NCI-H2227 (cell line): ENCODE measurements at regions not wholly inside any gene's neighbourhood (a gene's known extent, or its start where the extent isn't known, plus 50 kb on each side); places are given as distances from the start of the nearest gene placed in this dataset.
"Not testable (repeated sequence)": the region's sequence is repeated elsewhere in the genome, so short reads cannot be mapped to it uniquely, and the experiment has no call there.

Source experiments
- DNase-seq: peaks from one replicate; lab custom pipeline; 2025; ENCODE audit not compliant: unreplicated experiment; lab: John Stamatoyannopoulos, UW

DNA sequence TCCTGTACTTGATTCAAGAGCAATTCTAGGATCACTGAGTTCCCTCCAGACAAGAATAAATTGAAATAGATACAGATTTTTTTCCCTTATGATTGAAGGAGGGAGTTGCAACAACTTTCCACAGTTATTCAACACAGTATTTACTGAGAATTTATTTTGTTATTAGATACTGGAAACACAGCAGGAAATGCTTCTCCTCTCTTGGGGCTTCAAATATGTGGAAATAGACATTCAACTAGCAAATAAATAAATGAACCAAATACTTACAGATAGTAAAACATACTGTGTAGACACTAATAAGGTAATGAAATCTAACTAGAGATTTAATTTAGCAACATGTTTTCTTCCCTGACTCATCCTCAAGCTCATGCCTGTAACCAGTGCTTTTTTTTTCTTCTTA is 169.2 kb downstream of the LNPK start:
- DNase-seq = no peak

DNA sequence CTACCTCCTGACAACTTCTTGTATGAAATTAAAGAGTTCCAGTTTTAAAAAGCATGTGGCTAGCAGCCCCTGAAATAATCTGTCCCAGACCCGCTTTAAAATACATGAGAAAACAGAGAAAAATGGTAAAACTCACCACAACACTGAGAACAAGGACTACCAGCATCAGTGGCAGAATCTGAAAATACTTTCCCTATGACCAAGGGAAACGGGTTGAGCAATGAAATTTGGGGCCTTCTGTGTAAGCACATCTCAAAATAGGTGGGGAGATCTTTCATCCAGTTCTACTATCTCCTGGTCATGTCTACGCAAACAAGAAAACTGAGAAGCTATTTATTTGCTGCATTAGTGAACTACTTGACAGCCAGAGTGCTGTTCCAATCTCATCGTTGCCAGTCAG is 172.3 kb downstream of the LNPK start:
- no peak for DNase-seq

- DNase-seq = no peak
Measured at GRCh38 chr2:175827856-175828255, 174.2 kb downstream of the LNPK start.

DNA sequence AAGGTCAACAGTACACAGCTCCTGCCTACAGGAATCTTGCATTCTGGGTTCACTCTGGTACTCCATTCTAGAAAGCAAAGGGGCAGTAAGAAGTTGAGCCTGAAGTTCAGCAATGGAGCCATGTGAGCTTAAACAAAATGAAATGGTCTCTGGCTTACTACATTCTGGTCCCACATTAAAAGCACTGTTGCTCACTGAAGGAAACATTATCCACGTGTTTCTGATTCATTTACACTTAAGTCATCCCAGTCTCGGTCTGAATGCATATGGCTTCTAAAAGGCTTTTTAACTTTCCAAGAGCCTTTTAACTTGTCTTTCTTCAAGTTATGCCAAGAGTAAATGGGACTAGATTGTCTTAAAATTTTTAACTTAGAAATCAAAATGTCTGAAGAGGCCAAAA is 177.8 kb downstream of the LNPK start:
- no peak for DNase-seq

- no peak for DNase-seq
Measured at GRCh38 chr2:175823707-175824073, 178.4 kb downstream of the LNPK start.

DNA sequence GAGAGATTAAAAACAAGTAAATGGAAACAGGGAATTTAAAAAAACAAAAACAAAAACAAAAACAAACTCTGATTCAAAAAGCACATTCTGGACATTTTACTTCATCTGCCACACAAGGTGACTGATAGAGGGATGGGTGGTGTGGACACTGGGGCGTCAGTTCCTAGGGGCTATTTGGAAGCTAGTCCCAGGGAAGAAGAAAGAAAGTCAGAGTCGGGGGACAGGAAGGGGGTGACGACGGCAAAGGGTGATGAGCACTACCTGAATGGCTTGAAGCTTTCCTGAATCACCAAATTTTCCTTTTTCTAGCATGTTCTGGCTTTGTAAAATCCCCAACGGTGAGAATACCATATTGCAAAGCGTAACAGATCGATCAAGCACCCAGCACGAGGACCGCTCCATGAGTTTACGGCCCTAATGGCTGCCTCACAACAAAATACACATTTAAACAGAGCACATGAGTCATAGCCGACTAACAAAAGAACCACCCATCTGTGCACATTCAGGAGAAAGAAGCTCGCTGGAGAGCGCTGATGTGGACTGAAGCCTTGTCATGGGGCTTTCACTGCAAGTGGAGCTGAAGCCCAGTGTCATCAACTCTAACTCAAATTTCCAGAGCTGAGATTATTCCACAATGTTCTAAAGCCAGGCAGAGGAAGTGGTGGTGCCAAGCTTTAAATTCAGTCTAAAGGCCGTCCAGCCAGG is 178.9 kb downstream of the LNPK start:
- no peak for DNase-seq

DNA sequence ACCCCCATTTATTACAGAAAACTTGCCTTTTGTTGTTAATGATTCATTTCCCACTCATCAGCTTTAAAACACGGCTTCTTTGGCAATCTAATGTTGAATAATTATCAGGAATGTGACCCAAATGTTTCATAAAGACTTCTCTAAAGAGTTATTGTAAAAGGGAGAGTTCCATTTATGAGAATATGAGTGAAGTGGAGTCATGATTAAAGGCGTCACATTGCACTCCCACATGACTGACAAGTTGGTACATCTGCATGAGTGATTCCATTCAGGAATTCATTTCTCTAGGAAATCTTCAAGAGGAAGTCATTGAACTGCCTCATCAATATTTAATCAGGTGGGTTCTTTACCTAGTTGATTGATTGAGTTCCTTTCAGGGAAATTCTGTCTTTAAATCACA is 184.8 kb downstream of the LNPK start:
- DNase-seq = no peak

DNA sequence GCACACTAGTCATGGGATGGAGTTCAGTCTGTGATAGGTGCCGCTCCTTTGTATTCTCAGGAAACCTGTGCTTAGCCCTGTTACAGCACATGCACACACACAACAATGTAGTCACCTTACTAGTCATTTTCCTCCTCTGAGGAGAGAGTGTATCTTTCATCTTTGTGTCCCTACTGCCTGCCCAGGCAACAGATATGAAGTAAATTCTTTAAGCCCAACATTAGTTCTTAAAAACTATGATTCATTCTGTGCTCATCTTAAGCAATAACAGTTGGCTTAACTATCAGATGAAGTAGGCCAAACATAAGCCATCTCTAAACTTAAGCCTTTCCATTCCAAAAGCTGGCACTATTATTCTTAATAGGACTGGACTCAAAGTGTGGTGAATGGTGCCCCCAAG is 186.5 kb downstream of the LNPK start:
- DNase-seq = no peak

DNA sequence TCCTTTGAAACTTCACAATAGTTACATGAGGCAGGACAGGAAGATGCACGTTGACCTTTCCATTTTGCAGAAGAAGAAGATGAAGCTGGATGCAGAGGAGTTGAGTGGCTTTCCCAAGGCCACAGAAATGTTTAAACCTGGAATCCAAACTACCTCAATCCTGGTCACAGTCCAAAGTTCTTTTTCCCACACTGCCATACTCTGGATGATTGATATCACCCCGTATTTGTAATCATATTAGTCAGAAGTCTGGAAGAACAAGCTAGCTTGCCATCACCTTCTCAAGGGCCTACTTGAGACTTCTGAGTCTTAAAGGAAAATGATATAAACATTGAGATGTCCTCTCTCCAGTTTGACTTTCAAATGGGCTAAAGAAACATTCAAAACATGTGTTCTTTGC is 190.1 kb downstream of the LNPK start:
- DNase-seq = no peak

DNA sequence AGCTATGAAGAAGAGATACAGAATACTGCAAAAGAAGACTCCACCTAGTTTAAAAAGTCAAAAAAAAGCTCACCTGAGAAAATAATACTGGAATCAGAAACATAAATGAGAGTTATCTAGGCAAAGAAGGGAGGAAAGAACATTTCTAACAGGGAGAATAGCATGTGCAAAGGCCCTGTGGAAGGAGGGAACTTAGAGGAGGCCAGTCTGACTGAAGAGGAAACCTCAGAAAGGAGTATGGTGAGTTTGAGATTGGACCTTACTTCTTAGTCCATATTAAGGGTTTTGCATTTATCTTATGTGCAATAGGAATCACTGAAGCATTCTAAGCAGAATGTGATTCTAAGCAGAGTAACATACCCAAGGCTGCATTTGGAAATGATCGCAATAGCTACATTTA is 193.2 kb downstream of the LNPK start:
- no peak for DNase-seq

DNA sequence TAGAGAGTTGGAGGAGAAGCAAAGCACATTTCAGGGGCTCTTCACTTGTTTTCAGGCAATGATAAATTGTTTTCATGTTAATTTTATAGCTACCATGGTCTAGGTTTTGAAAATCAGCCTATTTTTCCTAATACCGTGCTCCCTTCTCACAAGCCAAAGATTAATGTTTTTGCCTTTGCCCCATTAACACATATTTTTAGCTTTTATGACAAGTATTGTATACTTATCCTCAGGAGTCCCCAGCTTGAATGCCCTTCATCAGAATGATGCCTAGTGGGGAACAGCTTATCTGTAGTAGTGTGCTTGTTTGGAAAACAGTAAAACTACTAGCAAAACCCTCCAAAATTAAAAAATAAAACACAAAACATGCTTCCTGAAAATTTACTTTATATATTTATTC is 194.0 kb downstream of the LNPK start:
- no peak for DNase-seq

GRCh38 chr2:175807031-175807873 is 194.8 kb downstream of the LNPK start:
- peak; percentile 78 for DNase-seq

DNA sequence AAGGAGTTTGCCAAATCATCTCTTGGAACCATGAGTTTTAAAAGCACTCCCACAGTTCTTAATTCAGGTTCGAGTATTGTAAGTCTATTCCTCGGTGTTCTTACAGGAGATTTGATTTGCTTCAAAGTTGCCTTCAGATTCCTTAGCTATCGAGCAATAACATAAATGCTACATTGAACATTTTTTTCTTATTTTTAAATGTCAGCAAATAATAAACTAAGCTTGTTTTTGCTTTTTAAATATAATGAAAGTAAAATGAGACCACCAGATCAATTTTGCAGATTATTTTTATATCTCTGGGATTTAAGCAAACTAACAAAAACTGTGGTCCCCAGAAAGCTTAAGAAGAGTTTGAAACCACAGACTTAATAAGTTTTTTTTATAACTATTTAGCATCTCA is 195.5 kb downstream of the LNPK start:
- DNase-seq = no peak

- no peak for DNase-seq
Measured at GRCh38 chr2:175806125-175806490, 196.0 kb downstream of the LNPK start.

DNA sequence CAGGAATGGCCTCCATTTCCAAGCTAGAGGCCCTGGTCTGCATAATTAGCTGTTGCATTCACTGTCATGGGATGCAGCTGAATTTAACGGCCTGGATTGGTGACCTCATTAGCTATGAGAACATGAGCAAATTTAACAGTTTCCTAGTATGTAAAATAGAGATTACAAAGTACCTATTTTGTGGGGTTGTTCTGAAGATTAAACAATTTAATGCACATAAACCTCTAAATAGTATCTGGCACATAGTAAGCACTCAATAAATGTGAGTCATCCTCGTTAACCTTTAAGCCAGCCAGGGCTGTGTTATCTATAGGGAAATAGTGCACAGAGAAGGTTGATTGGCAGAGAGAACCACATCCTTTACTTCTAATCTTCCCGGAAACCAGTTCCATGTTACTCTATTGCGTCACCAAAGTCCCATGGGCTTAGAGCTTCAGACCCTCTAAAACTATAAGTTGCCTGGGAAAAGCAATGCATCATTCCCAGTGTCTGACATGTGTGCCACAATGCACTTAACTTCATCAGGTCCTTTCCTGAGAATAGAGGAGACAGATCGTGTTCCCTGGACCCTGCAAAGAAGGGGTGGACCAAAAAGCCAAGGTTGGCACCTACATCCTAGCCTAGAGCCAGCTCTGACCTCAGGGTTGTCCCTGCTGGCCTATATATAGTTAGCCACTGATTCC is 196.5 kb downstream of the LNPK start:
- no peak for DNase-seq

GRCh38 chr2:175804122-175804521 is 197.9 kb downstream of the LNPK start:
- DNase-seq = no peak

DNA sequence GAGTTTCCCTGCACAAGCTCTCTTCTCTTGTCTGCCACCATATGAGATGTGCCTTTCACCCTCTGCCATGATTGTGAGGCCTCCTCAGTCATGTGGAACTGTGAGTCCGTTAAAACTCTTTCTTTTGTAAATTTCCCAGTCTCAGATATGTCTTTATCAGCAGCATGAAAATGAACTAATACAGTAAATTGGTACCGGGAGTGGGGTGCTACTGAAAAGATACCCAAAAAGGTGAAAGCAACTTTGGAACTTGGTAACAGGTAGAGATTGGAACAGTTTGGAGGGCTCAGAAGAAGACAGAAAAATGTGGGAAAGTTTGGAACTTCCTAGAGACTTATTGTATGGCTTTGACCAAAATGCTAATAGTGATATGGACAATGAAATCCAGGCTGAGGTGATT is 205.6 kb downstream of the LNPK start:
- DNase-seq = not testable (repeated sequence)

GRCh38 chr2:175793648-175794047 is 208.4 kb downstream of the LNPK start:
- no peak for DNase-seq

- no peak for DNase-seq
Measured at GRCh38 chr2:175792881-175793280, 209.2 kb downstream of the LNPK start.

DNA sequence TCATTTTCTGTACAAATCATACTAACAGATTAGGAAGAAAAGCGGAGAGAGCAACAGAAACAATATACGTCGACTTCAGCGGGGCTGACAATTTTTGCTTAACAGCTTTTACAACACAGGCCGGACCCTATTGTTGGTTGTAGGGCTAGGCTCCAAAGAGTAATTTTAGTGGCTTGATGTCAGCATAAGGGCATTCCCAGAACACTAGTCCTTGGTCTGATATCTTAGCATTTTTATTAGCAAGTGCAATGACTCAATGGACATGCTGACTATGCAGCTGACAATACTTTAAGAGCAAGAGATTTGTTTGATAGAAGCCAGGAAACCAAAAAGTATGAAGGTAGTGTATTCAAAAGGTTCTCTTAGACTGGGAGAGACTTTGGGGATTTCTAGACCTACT is 209.9 kb downstream of the LNPK start:
- no peak for DNase-seq

DNA sequence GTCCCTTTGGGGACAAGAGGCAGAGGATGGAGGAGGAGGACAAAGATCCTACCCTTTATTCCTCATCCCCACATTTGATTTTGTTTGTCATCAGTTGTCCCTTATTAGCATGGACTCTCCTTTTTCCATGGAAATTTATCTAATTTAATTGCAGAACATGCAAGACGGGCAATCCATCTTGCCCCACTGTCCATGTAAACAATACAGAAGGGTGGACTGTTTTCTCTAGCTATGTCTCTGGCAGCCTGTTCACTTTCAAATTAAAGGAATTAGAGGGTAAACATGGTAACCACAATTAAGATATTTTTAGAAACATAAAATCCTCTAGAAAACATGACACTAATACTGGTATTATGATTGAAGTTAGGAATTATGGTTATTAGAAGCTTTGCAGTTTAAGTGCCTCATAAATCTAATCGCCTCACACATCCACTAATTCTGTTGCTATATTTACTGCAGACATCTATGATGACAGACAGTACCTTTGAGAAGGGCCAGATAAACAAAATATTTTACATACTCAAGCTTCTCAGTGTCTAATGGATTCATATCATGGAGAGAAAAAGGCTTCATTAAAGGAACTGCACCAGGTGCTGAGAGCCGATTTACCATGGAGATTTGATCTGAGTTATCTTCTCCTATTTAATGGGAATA is 215.5 kb downstream of the LNPK start:
- DNase-seq = peak; percentile 50

- not testable (repeated sequence) for DNase-seq
Measured at GRCh38 chr2:175777337-175777736, 224.7 kb downstream of the LNPK start.
